ENCODE measurements at regions not wholly inside any gene's neighbourhood (a gene's known extent, or its start where the extent isn't known, plus 50 kb on each side); places are given as distances from the start of the nearest gene placed in this dataset.

GRCh38 chr1:184212649-184213314 lies 161.3 kb downstream of the TSEN15 start:
- H3K4me3 ChIP-seq, result no peak overlapping the region
- peak overlapping the region in 5 of 21 experiments; percentile 10 to 40 (median 30) for H3K27ac ChIP-seq

- Histone ChIP-seq H3K4me3 (no peak overlapping the region), H3K27ac (no peak overlapping the region)
Observed at GRCh38 chr1:184214128-184214527, 162.6 kb downstream of the TSEN15 start.

- Histone ChIP-seq H3K27ac (no peak overlapping the region), H3K4me3 (no peak overlapping the region)
Observed at GRCh38 chr1:184215274-184215925, 163.9 kb downstream of the TSEN15 start.

- no peak overlapping the region for H3K27ac ChIP-seq
Observed at GRCh38 chr1:184218458-184219075, 167.0 kb downstream of the TSEN15 start.

GRCh38 chr1:184219414-184219813 lies 167.4 kb upstream of the C1orf21 start:
- H3K4me3 ChIP-seq, result no peak overlapping the region
- H3K27ac ChIP-seq, result no peak overlapping the region

More at GRCh38 chr1:184218458-184219075, 167.0 kb downstream of the TSEN15 start:
- H3K4me3 ChIP-seq, result no peak overlapping the region

- no peak overlapping the region for H3K4me3 ChIP-seq
- H3K27ac ChIP-seq, result no peak overlapping the region
Observed at GRCh38 chr1:184219883-184220282, 166.9 kb upstream of the C1orf21 start.

- H3K27ac ChIP-seq, result no peak overlapping the region
Observed at GRCh38 chr1:184221087-184221486, 165.7 kb upstream of the C1orf21 start.

GRCh38 chr1:184222652-184223052 lies 164.2 kb upstream of the C1orf21 start:
- Histone ChIP-seq H3K27ac (no peak overlapping the region), H3K4me3 (peak overlapping the region in 1 of 7 experiments; percentile 12)

More at GRCh38 chr1:184221087-184221486, 165.7 kb upstream of the C1orf21 start:
- H3K4me3 ChIP-seq, result no peak overlapping the region

- H3K4me3 ChIP-seq, result no peak overlapping the region
- no peak overlapping the region for H3K27ac ChIP-seq
Observed at GRCh38 chr1:184223216-184223615, 163.6 kb upstream of the C1orf21 start.

GRCh38 chr1:184225283-184226099 lies 161.3 kb upstream of the C1orf21 start:
- Histone ChIP-seq H3K4me3 (no peak overlapping the region), H3K27ac (no peak overlapping the region)

GRCh38 chr1:184226100-184226487 lies 160.7 kb upstream of the C1orf21 start:
- no peak overlapping the region for H3K27ac ChIP-seq
- no peak overlapping the region for H3K4me3 ChIP-seq

GRCh38 chr1:184228558-184228957 lies 158.3 kb upstream of the C1orf21 start:
- H3K4me3 ChIP-seq, result no peak overlapping the region
- H3K27ac ChIP-seq, result no peak overlapping the region

GRCh38 chr1:184237588-184237987 lies 149.2 kb upstream of the C1orf21 start:
- Histone ChIP-seq H3K4me3 (no peak overlapping the region), H3K27ac (no peak overlapping the region)

- H3K4me3 ChIP-seq, result no peak overlapping the region
- no peak overlapping the region for H3K27ac ChIP-seq
Observed at GRCh38 chr1:184241446-184241845, 145.4 kb upstream of the C1orf21 start.

GRCh38 chr1:184242507-184242943 lies 144.3 kb upstream of the C1orf21 start:
- no peak overlapping the region for H3K4me3 ChIP-seq
- no peak overlapping the region for H3K27ac ChIP-seq

- Histone ChIP-seq H3K27ac (no peak overlapping the region), H3K4me3 (no peak overlapping the region)
Observed at GRCh38 chr1:184244962-184245361, 141.9 kb upstream of the C1orf21 start.

- Histone ChIP-seq H3K27ac (no peak overlapping the region), H3K4me3 (no peak overlapping the region)
Observed at GRCh38 chr1:184247671-184248070, 139.2 kb upstream of the C1orf21 start.

- H3K27ac ChIP-seq, result no peak overlapping the region
Observed at GRCh38 chr1:184253921-184254320, 132.9 kb upstream of the C1orf21 start.

GRCh38 chr1:184254849-184255248 lies 132.0 kb upstream of the C1orf21 start:
- no peak overlapping the region for H3K27ac ChIP-seq
- no peak overlapping the region for H3K4me3 ChIP-seq

More at GRCh38 chr1:184253921-184254320, 132.9 kb upstream of the C1orf21 start:
- H3K4me3 ChIP-seq, result no peak overlapping the region

GRCh38 chr1:184255560-184255959 lies 131.3 kb upstream of the C1orf21 start:
- H3K4me3 ChIP-seq, result no peak overlapping the region
- no peak overlapping the region for H3K27ac ChIP-seq
